GM23248 (cell line): ENCODE measurements at regions not wholly inside any gene's neighbourhood (a gene's known extent, or its start where the extent isn't known, plus 50 kb on each side); places are given as distances from the start of the nearest gene placed in this dataset.

Source experiments
- EZH2 ChIP-seq: fragments of 200-600 bp; sonication (generic); IDR thresholded peaks from 2 replicates; pipeline ENCODE4 v1.6.1; 2018; ENCODE audit warnings: antibody characterized with exemption, mild to moderate bottlenecking; ENCODE audit not compliant: insufficient read depth, poor library complexity, severe bottlenecking
- EZH2phosphoT487 ChIP-seq: fragments of 200-600 bp; sonication (generic); IDR thresholded peaks from 2 replicates; pipeline ENCODE4 v1.6.1; 2018; ENCODE audit warnings: antibody characterized with exemption, moderate library complexity, mild to moderate bottlenecking, low read depth; ENCODE audit not compliant: insufficient read depth

- no peak for TF ChIP-seq EZH2phosphoT487
- TF ChIP-seq EZH2, result no peak
Observed at GRCh38 chr1:60130703-60131102, 57.1 kb upstream of the C1orf87 start.
